ENCODE measurements at regions not wholly inside any gene's neighbourhood (a gene's known extent, or its start where the extent isn't known, plus 50 kb on each side); places are given as distances from the start of the nearest gene placed in this dataset.
"Not testable (repeated sequence)": the region's sequence is repeated elsewhere in the genome, so short reads cannot be mapped to it uniquely, and the experiment has no call there.

GRCh38 chrX:13479452-13479813, 90.0 kb upstream of the EGFL6 start:
- intact Hi-C loops (cut with DNase I): loop anchor here (10.0 kb wide), 1 partner anchor 115 kb away; no protein-coding TSS in a partner anchor
- DNase-seq: no peak

GRCh38 chrX:13478740-13479451, 90.5 kb upstream of the EGFL6 start:
- DNase-seq: no peak
- intact Hi-C loops (cut with DNase I): loop anchor here (10.0 kb wide), 1 partner anchor 114 kb away; no protein-coding TSS in a partner anchor

GRCh38 chrX:13476384-13476783, 93.0 kb upstream of the EGFL6 start:
- intact Hi-C loops (cut with DNase I): loop anchor here (10.0 kb wide), 1 partner anchor 112 kb away; no protein-coding TSS in a partner anchor
- no peak for DNase-seq

GRCh38 chrX:13474164-13474516, 95.3 kb upstream of the EGFL6 start:
- intact Hi-C loops (cut with DNase I): loop anchor here (10.0 kb wide), 1 partner anchor 109 kb away; no protein-coding TSS in a partner anchor
- DNase-seq: no peak

- DNase-seq: peak in 2 of 10 donors; percentile 13 to 16
- intact Hi-C loops (cut with DNase I): loop anchor here (10.0 kb wide), 1 partner anchor 109 kb away; no protein-coding TSS in a partner anchor
These were observed 95.8 kb upstream of the EGFL6 start for GRCh38 chrX:13473442-13474163.

- intact Hi-C loops (cut with DNase I): loop anchor here (10.0 kb wide), 1 partner anchor 108 kb away; no protein-coding TSS in a partner anchor
- DNase-seq: no peak
These were observed 96.4 kb upstream of the EGFL6 start for GRCh38 chrX:13472975-13473374.

DNA sequence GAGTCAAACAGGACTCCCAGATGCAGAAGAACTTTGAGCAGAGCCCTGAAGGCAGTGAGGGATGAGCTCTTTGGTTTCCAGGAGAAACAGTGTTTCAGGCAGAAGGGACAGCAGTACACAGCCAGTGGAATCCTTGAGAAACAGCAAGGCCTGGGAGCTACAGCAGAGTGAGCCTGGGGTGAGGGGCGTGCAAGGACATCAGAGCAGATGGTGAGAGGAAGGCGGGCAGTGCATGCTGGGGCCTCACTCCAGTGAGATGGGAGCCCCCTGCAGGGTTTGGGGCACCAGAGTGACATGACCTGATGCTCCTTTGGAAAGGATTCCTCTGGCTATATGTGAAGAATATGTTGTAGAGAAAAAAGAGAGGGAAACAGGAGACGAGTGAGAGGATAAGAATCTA, 98.1 kb upstream of the EGFL6 start:
- intact Hi-C loops (cut with DNase I): loop anchor here (10.0 kb wide), 1 partner anchor 106 kb away; no protein-coding TSS in a partner anchor
- no peak for DNase-seq

DNA sequence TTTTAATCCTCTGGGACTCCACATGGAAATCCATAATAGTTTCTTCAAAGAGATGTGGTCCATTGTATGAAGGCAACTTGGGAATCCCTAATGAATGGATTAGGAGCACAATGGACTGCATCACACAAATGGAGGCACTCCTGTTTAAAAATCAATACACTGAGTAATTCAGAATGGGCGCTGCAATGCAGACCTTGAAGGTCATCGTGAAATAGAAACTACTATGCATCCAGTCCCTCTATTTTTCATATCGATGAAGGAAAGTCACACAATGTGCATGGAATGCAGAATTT, 98.8 kb upstream of the EGFL6 start:
- no peak for DNase-seq
- intact Hi-C loops (cut with DNase I): loop anchor here (10.0 kb wide), 1 partner anchor 106 kb away; no protein-coding TSS in a partner anchor

GRCh38 chrX:13469963-13470684, 99.3 kb upstream of the EGFL6 start:
- intact Hi-C loops (cut with DNase I): loop anchor here (10.0 kb wide), 1 partner anchor 105 kb away; no protein-coding TSS in a partner anchor
- no peak for DNase-seq

- DNase-seq: no peak
- intact Hi-C loops (cut with DNase I): no loop called here
These were observed 101.3 kb upstream of the EGFL6 start for GRCh38 chrX:13468096-13468495.

DNA sequence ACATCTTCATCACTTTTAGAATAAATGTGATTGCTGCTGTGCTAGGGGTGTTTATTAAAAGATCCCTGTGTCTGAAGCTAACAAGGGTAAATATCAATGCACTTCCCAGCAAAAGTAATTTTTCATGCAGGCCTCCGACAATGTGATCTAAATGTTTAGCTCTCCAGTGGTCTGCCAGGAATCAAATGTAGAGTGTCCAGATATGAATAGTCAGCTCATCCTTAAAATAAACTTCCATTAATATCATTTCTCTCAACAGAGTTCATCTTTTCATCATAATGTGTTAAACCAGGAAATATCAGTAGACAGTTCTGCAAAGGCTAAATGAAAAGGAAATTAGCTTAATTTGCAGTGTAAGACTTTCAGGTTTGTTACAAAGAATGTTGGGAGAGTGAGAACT, 102.2 kb upstream of the EGFL6 start:
- DNase-seq: no peak
- intact Hi-C loops (cut with DNase I): no loop called here

GRCh38 chrX:13464599-13465275, 104.7 kb upstream of the EGFL6 start:
- no peak for DNase-seq
- intact Hi-C loops (cut with DNase I): no loop called here

- intact Hi-C loops (cut with DNase I): no loop called here
- DNase-seq: no peak
These were observed 105.8 kb upstream of the EGFL6 start for GRCh38 chrX:13463608-13464007.

DNA sequence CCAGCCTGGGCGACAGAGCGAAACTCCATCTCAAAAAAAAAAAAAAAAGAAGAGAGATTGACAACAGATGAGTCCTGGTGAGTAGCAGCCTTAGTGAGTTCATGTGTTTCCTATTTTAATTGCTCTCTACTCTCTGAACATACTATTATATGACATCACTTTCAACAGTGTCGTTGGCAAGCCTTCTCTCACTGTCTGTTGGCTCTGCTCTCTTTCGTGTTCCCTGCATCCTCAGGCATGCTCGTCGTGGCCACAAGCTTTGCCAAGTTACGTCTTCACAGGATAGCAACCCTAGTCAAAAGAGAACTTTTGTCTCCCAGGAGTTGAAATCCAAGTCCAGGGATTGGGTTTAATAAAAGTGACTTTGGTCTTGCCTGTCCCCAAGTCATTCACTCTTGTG, 117.1 kb upstream of the EGFL6 start:
- intact Hi-C loops (cut with DNase I): no loop called here
- peak in 1 of 10 donors; percentile 40 for DNase-seq

- no peak for DNase-seq
- intact Hi-C loops (cut with DNase I): no loop called here
These were observed 120.0 kb upstream of the EGFL6 start for GRCh38 chrX:13449441-13449840.

GRCh38 chrX:13448941-13449340, 120.5 kb upstream of the EGFL6 start:
- DNase-seq: no peak
- intact Hi-C loops (cut with DNase I): no loop called here

- DNase-seq; intact Hi-C loops (cut with DNase I): not testable (repeated sequence)
These were observed 121.8 kb upstream of the ATXN3L start for GRCh38 chrX:13441608-13442007.

- intact Hi-C loops (cut with DNase I): no loop called here
- DNase-seq: no peak
These were observed 120.3 kb upstream of the ATXN3L start for GRCh38 chrX:13440176-13440575.

GRCh38 chrX:13433298-13433605, 113.4 kb upstream of the ATXN3L start:
- no peak for DNase-seq
- intact Hi-C loops (cut with DNase I): no loop called here

DNA sequence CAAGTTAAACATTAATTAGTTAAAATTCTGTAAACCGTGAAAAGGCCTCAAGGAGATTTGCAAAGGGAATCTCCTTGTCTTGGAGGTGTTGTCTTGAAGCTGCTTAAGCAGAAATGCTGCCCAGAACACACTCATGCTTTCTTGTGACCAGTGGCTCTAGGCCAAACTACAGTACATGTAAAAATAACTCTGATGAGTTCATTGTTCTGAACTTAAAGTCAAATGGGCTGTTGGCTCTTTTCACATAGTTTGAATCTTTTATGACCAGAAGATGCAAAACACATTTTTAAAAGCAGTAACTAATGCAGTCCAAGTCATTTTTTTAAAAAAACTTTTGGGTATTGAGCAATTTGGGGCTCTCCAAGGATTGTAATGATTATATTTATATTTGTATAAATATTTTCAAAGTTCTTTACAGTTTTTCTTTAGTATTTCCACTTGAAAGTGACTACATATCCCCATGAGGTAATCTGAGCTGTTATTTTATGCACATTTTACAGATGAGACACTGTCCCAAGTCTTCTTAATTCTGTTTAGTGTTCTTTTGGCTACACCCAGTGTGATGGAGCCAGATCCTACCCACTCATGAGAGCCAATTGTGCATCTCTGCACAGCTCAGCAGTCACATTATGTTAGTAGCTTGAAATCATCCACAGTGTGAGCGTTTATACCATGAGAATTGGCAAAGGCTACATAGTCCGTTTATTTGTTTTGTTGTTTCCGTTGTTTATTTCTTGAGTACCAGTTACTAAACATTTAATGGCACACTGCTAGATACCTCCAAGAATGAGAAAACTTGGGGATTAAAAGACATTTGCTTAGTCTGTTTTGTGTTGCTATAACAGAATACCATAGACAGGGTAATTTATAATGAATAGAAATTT, 112.8 kb upstream of the ATXN3L start:
- intact Hi-C loops (cut with DNase I): no loop called here
- DNase-seq: no peak
